IPS-20b (cell line): ENCODE measurements at regions not wholly inside any gene's neighbourhood (a gene's known extent, or its start where the extent isn't known, plus 50 kb on each side); places are given as distances from the start of the nearest gene placed in this dataset.

ENCODE experiments used
- H3K27ac ChIP-seq: one replicate; pipeline ENCODE4 v1.5.1; 2013; ENCODE audit warnings: low read length
- H3K27me3 ChIP-seq: 2 replicates; pipeline ENCODE4 v1.6.1; 2013; ENCODE audit warnings: mild to moderate bottlenecking, low read length, inconsistent platforms; ENCODE audit not compliant: insufficient read depth
- H3K36me3 ChIP-seq: 2 replicates; pipeline ENCODE4 v1.6.1; 2013; ENCODE audit warnings: low read depth, mild to moderate bottlenecking, inconsistent platforms, low read length, moderate library complexity; ENCODE audit not compliant: insufficient read depth
- H3K4me1 ChIP-seq: 2 replicates; pipeline ENCODE4 v1.6.1; 2013; ENCODE audit warnings: mild to moderate bottlenecking, control low read depth, inconsistent platforms, low read length, moderate library complexity; ENCODE audit not compliant: insufficient read depth
- H3K4me3 ChIP-seq: 2 replicates; pipeline ENCODE4 v1.5.1; 2013; ENCODE audit warnings: mild to moderate bottlenecking, low read length, inconsistent platforms
- H3K9ac ChIP-seq: 2 replicates; pipeline ENCODE4 v1.6.1; 2013; ENCODE audit warnings: low read depth, mild to moderate bottlenecking, inconsistent platforms, low read length, moderate library complexity
- H3K9me3 ChIP-seq: 2 replicates; pipeline ENCODE4 v1.6.1; 2013; ENCODE audit warnings: mild to moderate bottlenecking, low read depth, low read length, inconsistent platforms; ENCODE audit not compliant: insufficient read depth

DNA sequence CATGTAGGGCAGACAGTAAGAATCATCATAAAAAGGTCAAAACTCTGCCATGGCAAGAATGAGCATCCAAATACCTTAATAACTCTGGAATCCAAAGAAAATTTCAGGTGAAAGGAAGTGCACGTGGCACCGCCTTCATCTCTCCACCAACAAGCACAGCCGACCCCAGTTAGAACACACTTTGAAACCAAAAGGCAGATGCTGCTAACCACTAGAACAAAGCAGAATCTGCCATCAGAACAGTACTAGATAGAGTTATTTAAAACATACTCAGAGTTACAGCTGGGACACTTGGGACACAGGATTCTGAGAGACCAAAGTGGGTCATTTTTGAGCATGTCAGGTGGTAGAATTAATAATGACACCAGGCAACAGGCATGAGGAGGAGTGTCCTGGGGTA is 106.7 kb upstream of the SOD1 start:
- H3K9ac ChIP-seq: no peak overlapping the region
- H3K9me3 ChIP-seq: no peaks in the 10 kb centered on the region

DNA sequence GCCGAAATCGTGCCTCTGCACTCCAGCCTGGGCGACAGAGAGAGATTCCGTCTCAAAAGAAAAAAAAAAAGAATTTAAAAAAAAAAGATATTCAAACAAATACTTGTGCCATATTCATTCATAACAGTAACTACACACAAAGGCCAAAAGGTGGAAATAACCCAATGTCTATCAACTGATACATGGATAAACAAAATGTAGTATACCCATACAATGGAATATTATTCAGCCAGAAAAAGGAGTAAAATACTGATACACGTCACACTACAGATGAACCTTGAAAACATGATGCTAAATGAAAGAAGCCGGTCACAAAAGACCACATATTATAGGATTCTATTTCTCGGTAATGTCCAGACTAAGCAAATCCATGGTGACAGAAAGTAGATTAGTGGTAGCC is 109.4 kb upstream of the SOD1 start:
- Histone ChIP-seq H3K9ac (no peak overlapping the region), H3K9me3 (no peaks in the 10 kb centered on the region), H3K4me1 (peaks cover 41% of the 10 kb centered on the region), H3K4me3 (no peak overlapping the region), H3K36me3 (no peaks in the 10 kb centered on the region), H3K27me3 (no peaks in the 10 kb centered on the region; the same call in 1 of the 2 replicates), H3K27ac (no peak overlapping the region)

More for the DNA sequence above, 106.7 kb upstream of the SOD1 start:
- Histone ChIP-seq H3K4me1 (peaks cover 44% of the 10 kb centered on the region), H3K4me3 (no peak overlapping the region), H3K27ac (no peak overlapping the region), H3K27me3 (peaks cover 20% of the 10 kb centered on the region), H3K36me3 (no peaks in the 10 kb centered on the region)

DNA sequence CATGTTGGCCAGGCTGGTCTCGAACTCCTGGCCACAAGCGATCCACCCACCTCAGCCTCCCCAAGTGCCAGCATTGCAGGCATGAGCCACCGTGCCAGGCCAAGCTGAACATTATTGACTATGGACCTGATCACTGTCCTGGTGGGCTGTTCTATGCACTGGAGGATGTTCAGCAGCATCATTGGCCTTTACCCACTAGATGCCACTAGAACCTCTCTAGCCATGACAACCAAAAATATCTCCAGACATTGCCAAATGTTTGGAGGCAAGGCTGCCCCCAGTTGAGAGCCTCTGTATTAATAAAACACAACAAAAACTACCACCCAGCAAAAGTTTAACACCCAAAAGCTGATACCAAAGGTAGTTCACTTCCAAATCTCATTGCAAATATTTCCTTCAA is 110.8 kb upstream of the SOD1 start:
- H3K4me3 ChIP-seq: no peak overlapping the region
- no peaks in the 10 kb centered on the region for H3K9me3 ChIP-seq
- H3K36me3 ChIP-seq: no peaks in the 10 kb centered on the region
- H3K27me3 ChIP-seq: no peaks in the 10 kb centered on the region
- peaks cover 31% of the 10 kb centered on the region for H3K4me1 ChIP-seq
- no peak overlapping the region for H3K27ac ChIP-seq
- H3K9ac ChIP-seq: no peak overlapping the region

DNA sequence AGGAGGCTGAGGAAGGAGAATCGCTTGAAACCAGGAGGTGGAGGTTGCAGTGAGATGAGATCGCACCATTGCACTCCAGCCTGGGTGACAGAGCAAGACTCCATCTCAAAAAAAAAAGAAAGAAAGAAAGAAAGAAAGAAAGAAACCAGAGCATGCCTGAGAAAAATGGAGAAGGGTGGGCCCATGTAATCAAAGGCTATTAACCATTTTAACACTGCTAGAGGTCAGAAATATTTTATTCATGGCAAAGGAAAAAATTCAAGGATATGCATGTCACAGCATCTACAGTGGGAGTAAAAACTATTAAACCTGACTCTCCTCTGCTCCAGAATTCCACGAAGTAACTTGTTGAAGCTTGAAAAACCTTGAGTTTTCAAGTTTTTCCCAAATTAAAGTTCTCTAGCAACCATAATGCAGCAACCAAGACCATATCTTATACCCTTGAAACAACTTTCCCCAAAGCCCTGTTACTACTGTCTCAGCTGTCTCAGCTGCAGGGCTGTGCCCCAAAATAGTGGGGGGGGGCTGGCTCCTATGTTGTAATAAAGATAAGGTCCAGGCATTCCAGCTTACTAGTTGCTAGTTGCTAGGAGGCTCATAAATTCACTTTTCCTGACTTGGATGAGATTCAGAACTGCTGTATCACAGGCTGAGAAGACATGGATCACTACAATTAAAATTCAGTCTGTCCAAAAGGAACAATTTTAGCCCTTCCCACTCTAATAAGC is 112.9 kb upstream of the SOD1 start:
- H3K4me1 ChIP-seq: peaks cover 20% of the 10 kb centered on the region
- no peak overlapping the region for H3K27ac ChIP-seq
- no peaks in the 10 kb centered on the region for H3K9me3 ChIP-seq
- H3K36me3 ChIP-seq: no peaks in the 10 kb centered on the region
- H3K4me3 ChIP-seq: no peak overlapping the region
- H3K27me3 ChIP-seq: no peaks in the 10 kb centered on the region
- peak overlapping the region; percentile 8; the same call in 1 of the 2 replicates for H3K9ac ChIP-seq

DNA sequence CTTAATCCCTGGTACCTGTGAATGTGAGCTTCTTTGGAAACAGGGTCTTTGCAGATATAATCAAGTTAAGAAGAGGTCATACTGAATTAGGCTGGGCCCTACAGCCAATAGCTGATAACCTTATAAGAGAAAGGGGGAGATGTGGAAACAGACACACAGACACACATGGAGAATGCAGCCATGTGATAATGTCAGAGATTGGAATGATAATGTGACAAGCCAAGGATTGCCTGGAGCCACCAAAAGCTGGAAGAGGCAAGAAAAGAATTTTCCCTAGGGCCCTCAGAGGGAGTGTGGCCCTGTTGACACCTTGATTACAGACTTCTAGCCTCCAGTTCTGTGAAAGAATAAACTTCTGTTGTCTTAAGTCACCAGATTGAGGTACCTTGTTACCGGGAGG is 114.5 kb upstream of the SOD1 start:
- H3K9me3 ChIP-seq: no peaks in the 10 kb centered on the region
- H3K4me1 ChIP-seq: peaks cover 20% of the 10 kb centered on the region
- H3K9ac ChIP-seq: no peak overlapping the region
- no peak overlapping the region for H3K27ac ChIP-seq
- H3K27me3 ChIP-seq: no peaks in the 10 kb centered on the region
- H3K36me3 ChIP-seq: no peaks in the 10 kb centered on the region
- no peak overlapping the region for H3K4me3 ChIP-seq

DNA sequence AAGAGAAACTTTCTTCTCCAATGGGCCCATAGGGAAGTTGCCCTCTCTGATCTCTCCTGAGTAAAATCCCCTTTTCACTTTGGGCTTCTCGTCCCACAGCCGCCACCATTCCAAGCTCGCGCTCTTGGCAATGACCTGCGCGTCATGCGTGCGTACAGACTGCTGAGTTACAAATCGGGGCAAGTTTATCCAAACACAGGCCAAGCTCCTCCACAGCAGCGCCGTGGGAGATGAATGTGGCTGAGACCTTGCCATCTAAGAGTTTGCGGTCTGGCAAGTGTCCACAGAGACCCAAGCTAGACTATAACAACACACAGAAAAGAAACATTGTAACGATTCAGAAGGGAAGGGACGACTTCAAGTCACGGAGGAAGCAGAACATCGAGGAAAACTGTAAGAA is 116.3 kb upstream of the SOD1 start:
- Histone ChIP-seq H3K27me3 (no peaks in the 10 kb centered on the region), H3K4me1 (peaks cover 20% of the 10 kb centered on the region), H3K36me3 (no peaks in the 10 kb centered on the region), H3K9ac (no peak overlapping the region), H3K27ac (no peak overlapping the region), H3K9me3 (no peaks in the 10 kb centered on the region), H3K4me3 (no peak overlapping the region)

DNA sequence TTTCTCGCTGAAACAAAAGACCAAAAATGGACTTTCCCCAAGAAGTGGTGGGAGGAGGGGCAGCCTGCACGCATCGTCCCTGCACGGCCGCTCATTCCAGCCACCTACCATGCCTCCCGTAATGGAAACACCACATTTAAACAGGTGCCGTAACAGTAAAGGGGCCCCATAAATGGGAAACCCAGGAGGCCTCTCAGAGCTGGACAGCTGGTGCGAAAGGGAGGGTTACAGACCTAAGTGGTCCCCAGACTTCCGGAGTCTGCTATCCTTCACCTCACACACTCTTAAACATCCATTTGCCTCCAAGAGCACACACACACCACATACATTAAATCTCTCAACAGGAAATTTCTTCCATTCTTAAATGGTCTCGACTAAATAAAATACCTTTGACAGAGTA is 120.7 kb upstream of the SOD1 start:
- no peak overlapping the region for H3K9ac ChIP-seq
- no peaks in the 10 kb centered on the region for H3K27me3 ChIP-seq

DNA sequence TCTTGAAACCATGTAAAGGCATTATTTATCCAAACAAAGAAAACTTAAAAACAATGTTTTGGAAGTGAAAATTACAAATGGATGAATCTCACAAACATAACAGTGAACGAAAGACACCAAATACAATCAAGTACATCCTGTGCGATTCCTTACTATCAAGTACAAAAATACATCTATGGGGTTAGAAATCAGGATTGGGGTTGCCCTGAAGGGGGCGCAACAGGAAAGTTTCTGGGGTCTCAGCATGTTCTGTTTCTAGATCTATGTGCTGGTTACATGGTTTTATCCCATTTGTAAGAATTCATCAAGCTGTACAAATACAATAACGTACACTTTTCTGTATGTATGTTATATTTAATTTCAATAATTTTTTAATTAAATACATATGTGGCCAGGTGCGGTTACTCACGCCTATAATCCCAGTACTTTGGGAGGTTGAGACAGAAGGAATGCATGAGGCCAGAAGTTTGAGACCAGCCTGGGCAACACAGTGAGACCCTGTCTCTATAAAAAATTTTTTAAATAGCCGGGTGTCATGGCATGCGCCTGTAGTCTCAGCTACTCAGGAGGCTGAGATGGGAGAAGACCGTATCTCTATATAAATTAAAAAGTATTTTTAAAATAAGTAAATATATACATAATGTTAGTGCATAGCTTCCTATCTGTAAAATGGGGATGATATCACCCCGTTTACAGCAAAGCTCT is 121.5 kb upstream of the SOD1 start:
- Histone ChIP-seq H3K9me3 (no peaks in the 10 kb centered on the region), H3K27me3 (no peaks in the 10 kb centered on the region), H3K4me3 (no peak overlapping the region), H3K9ac (no peak overlapping the region), H3K27ac (no peak overlapping the region), H3K36me3 (0 out of 2 replicates have a peak, but pooled peaks cover 3% of the 10 kb centered on the region), H3K4me1 (no peaks in the 10 kb centered on the region)

More for the DNA sequence above, 120.7 kb upstream of the SOD1 start:
- Histone ChIP-seq H3K4me3 (no peak overlapping the region), H3K27ac (no peak overlapping the region), H3K36me3 (0 out of 2 replicates have a peak, but pooled peaks cover 3% of the 10 kb centered on the region), H3K4me1 (no peaks in the 10 kb centered on the region), H3K9me3 (no peaks in the 10 kb centered on the region)

DNA sequence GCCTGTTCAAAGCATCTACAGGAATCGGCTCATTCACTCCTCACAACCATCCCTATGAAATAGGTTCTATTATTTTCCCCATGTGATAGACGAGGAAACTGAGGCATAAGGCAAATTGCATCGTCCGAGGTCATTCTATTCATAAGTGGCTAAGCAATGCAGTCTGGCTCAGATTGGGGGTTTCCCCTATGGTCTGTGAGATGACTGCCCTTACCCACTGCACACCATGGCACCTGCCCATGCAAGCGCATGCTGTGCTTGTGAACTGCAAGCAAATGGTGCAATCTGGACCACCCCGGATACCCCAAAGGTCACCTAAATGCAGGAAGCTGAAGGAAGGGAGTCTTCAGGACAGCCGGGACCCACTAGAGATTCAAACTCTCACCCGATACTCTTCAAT is 123.4 kb upstream of the SOD1 start:
- Histone ChIP-seq H3K9me3 (no peaks in the 10 kb centered on the region), H3K36me3 (0 out of 2 replicates have a peak, but pooled peaks cover 3% of the 10 kb centered on the region), H3K27ac (no peak overlapping the region), H3K4me1 (peaks cover 3% of the 10 kb centered on the region; the same call in 1 of the 2 replicates), H3K27me3 (no peaks in the 10 kb centered on the region), H3K9ac (no peak overlapping the region), H3K4me3 (no peak overlapping the region)

DNA sequence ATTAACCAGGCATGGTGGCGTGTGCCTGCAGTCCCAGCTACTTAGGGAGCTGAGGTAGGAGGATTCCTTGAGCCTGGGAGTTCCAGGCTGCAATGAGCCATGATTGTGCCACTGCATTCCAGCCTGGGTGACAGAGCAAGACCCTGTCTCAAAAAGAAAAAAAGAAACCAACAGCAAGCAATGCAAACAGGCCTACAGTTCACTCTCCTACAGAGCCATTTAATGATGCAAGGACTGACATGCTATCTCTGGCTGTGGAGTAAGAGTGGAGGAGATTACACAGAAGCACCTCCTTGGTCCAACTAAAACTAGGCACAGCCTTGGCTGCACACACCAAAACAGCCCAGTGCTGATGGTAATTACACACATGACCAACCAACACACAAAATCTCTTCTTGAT is 127.5 kb upstream of the SOD1 start:
- Histone ChIP-seq H3K9ac (no peak overlapping the region), H3K36me3 (0 out of 2 replicates have a peak, but pooled peaks cover 3% of the 10 kb centered on the region), H3K4me1 (peaks cover 6% of the 10 kb centered on the region; the same call in 1 of the 2 replicates), H3K27ac (no peak overlapping the region), H3K9me3 (no peaks in the 10 kb centered on the region), H3K4me3 (no peak overlapping the region), H3K27me3 (no peaks in the 10 kb centered on the region)

DNA sequence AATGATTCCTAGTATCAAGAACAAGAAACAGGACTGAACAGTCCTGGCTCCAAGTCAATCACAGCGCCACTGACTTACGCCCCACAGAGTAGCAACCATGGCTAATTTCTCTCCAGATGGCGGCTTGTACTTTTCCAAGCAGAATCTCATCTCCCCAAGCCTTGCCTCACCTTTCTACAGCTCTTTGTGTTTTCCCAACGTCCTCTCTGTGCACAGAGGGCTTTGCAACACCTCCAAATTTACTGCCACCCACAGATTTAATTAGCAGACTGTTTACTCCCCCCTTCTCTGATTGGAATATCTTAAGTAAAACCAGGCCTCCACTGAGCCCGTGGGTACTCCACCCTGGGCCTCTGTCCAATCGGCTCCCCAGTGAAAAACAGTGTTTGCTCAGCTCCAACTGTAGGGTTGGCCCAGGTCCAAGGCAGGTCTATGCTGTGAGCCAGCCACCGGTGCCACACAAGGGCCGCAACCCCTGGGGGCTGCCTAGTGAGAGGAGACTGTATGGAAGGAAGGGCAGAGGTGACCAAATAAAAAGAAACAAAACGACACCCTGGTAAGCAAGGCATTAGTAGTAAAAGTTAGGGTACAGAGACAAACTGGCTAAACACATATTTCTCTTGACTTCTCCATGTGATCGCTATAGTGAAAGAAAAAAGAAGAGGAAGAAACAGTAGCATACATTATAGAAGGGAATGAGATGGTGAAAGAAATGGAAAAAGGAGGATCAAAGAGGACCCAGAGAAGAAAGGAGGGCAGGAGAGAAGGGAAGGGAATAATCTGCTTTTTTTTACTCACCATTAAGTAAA is 128.4 kb upstream of the SOD1 start:
- H3K27ac ChIP-seq: no peak overlapping the region

More for the DNA sequence above, 128.4 kb upstream of the SOD1 start:
- H3K9ac ChIP-seq: no peak overlapping the region
- H3K36me3 ChIP-seq: no peaks in the 10 kb centered on the region
- no peaks in the 10 kb centered on the region for H3K27me3 ChIP-seq
- H3K4me1 ChIP-seq: peaks cover 8% of the 10 kb centered on the region; the same call in 1 of the 2 replicates
- no peaks in the 10 kb centered on the region for H3K9me3 ChIP-seq
- H3K4me3 ChIP-seq: no peak overlapping the region
